Panc1 (cell line): ENCODE measurements at regions not wholly inside any gene's neighbourhood (a gene's known extent, or its start where the extent isn't known, plus 50 kb on each side); places are given as distances from the start of the nearest gene placed in this dataset.

Experiments
- ATAC-seq: fragments of 200-7000 bp; cut with Tn5 transposase; 2 replicates; pipeline ENCODE4 v1.9.1; 2020; ENCODE audit warnings: mild to moderate bottlenecking, moderate library complexity
- BruUV-seq: library from RNA; stranded (reverse); fragments of 400-500 nt; replicated peaks from 2 replicates; lab custom pipeline; 2021; lab: Mats Ljungman, UMichigan
- CTCF ChIA-PET: fragments of 300-600 bp; sonication (Branson Sonifier 250); formaldehyde crosslinking; loops from one replicate; lab custom pipeline; 2022; ENCODE audit warnings: antibody characterized with exemption; lab: Charles Lee
- POLR2A ChIA-PET: fragments of 300-600 bp; sonication (Branson Sonifier 250); formaldehyde crosslinking; loops from one replicate; lab custom pipeline; 2022; ENCODE audit warnings: antibody characterized with exemption; lab: Charles Lee
- DNase-seq: peaks from one replicate; pipeline ENCODE4 v3.0.0-alpha.2; 2010; ENCODE audit warnings: low read depth, low spot score
- H3K27ac ChIP-seq: 2 replicates; pipeline ENCODE4 v1.5.1; 2011; ENCODE audit warnings: mild to moderate bottlenecking, low read length, inconsistent platforms
- H3K27me3 ChIP-seq: fragments of 200-500 bp; sonication (Bioruptor generic); 2 replicates; pipeline ENCODE4 v1.6.0; 2014; ENCODE audit warnings: low read length, inconsistent platforms; ENCODE audit not compliant: control insufficient read depth, insufficient read depth
- H3K36me3 ChIP-seq: fragments of 200-500 bp; sonication (Bioruptor generic); 2 replicates; pipeline ENCODE4 v1.5.1; 2014; ENCODE audit warnings: inconsistent platforms, mild to moderate bottlenecking, low read length, moderate library complexity; ENCODE audit not compliant: control insufficient read depth, insufficient read depth
- H3K4me1 ChIP-seq: 2 replicates; pipeline ENCODE4 v1.5.1; 2011; ENCODE audit warnings: inconsistent platforms, mild to moderate bottlenecking, low read length, moderate library complexity; ENCODE audit not compliant: control insufficient read depth, insufficient read depth
- H3K4me3 ChIP-seq, 2 experiments: 2 replicates each; pipeline ENCODE4 v1.5.1; 2011 to 2012; ENCODE audit warnings: low read depth in 2 of 2, low read length in 2 of 2, mild to moderate bottlenecking in 2 of 2, inconsistent platforms in 1 of 2, moderate library complexity in 1 of 2
- H3K9me3 ChIP-seq: fragments of 200-500 bp; sonication (Bioruptor generic); 2 replicates; pipeline ENCODE4 v1.5.1; 2014; ENCODE audit warnings: low read depth, mild to moderate bottlenecking, inconsistent platforms, low read length, moderate library complexity; ENCODE audit not compliant: control insufficient read depth, insufficient read depth
- POLR2AphosphoS5 ChIP-seq: IDR thresholded peaks from 2 replicates; pipeline ENCODE4 v1.6.1; 2012; ENCODE audit warnings: mild to moderate bottlenecking, low read depth, low read length, moderate library complexity
- REST ChIP-seq, 2 experiments: IDR thresholded peaks; 2 replicates each; pipeline ENCODE4 v1.6.1; 2011 to 2012; ENCODE audit warnings: low read depth in 2 of 2, control low read depth in 1 of 2, low read length in 1 of 2, mild to moderate bottlenecking in 1 of 2, moderate library complexity in 1 of 2; ENCODE audit not compliant: insufficient read depth in 1 of 2
- SIN3A ChIP-seq: IDR thresholded peaks from 2 replicates; pipeline ENCODE4 v1.6.1; 2012; ENCODE audit warnings: low read depth, mild to moderate bottlenecking, low read length, moderate library complexity, borderline replicate concordance; ENCODE audit not compliant: insufficient read depth
- TCF7L2 ChIP-seq: IDR thresholded peaks from 2 replicates; pipeline ENCODE4 v1.6.1; 2011; ENCODE audit warnings: mild to moderate bottlenecking, low read depth, low read length, inconsistent platforms
- in situ Hi-C: cut with HindIII; loops from 2 replicates; pipeline ENCODE4 v1.10.0; 2016; ENCODE audit warnings: low sequenced_read_pairs, low pct_unique_long_range_greater_than_20kb
- intact Hi-C: fragments of 100-400 bp; cut with micrococcal nuclease; formaldehyde crosslinking; loops from one replicate; pipeline ENCODE4 v1.10.0; 2022; ENCODE audit not compliant: unreplicated experiment
- TF ChIP-seq, protein P1 (sequence below): fragments of 450-650 bp; IDR thresholded peaks from 2 replicates; pipeline ENCODE4 v1.5.1; 2017; ENCODE audit warnings: mild to moderate bottlenecking

DNA sequence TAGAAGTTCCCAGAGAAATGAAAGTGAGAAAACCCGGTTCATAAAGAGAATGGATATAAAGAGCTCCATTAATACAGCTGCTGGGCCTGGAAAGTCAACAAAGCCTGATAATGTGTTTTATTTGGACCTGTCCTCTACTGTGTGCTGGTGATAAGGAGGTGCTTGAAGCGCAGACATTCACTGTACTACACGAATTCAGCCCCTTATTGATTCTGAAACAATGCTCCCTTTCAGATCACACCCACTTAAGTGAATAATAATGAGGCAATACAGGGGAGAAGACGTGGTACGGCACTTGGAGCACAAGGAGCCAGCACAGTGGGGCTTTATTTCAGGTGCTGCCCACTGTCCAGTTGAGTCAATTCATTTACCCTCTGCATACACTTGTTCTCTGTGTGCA is 260.8 kb downstream of the FGFR2 start:
- CTCF ChIA-PET = no interaction called here
- Histone ChIP-seq H3K27me3 (no peaks in the 10 kb centered on the region), H3K4me1 (no peaks in the 10 kb centered on the region), H3K36me3 (no peaks in the 10 kb centered on the region), H3K4me3 (no peak overlapping the region), H3K9me3 (no peaks in the 10 kb centered on the region), H3K27ac (no peak overlapping the region)
- BruUV-seq = no TSS peak
- POLR2A ChIA-PET = interaction anchor here (0.6 kb wide), 1 partner anchor 1297 kb away, joined by 5 read pairs; no protein-coding TSS in a partner anchor
- in situ Hi-C loops = no loop called here
- intact Hi-C loops = no loop called here
- no peak for TF ChIP-seq SIN3A
- no peak for TF ChIP-seq TCF7L2
- TF ChIP-seq, protein P1, sequence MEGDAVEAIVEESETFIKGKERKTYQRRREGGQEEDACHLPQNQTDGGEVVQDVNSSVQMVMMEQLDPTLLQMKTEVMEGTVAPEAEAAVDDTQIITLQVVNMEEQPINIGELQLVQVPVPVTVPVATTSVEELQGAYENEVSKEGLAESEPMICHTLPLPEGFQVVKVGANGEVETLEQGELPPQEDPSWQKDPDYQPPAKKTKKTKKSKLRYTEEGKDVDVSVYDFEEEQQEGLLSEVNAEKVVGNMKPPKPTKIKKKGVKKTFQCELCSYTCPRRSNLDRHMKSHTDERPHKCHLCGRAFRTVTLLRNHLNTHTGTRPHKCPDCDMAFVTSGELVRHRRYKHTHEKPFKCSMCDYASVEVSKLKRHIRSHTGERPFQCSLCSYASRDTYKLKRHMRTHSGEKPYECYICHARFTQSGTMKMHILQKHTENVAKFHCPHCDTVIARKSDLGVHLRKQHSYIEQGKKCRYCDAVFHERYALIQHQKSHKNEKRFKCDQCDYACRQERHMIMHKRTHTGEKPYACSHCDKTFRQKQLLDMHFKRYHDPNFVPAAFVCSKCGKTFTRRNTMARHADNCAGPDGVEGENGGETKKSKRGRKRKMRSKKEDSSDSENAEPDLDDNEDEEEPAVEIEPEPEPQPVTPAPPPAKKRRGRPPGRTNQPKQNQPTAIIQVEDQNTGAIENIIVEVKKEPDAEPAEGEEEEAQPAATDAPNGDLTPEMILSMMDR = no peak
- no peak for TF ChIP-seq REST (IDR thresholded peaks at IDR 0.05; ENCODE audit: insufficient read depth in 1 of 2, low read depth in 2 of 2, low read length in 1 of 2)
- TF ChIP-seq POLR2AphosphoS5 = no peak
- ATAC-seq (no peak), DNase-seq (no peak)

DNA sequence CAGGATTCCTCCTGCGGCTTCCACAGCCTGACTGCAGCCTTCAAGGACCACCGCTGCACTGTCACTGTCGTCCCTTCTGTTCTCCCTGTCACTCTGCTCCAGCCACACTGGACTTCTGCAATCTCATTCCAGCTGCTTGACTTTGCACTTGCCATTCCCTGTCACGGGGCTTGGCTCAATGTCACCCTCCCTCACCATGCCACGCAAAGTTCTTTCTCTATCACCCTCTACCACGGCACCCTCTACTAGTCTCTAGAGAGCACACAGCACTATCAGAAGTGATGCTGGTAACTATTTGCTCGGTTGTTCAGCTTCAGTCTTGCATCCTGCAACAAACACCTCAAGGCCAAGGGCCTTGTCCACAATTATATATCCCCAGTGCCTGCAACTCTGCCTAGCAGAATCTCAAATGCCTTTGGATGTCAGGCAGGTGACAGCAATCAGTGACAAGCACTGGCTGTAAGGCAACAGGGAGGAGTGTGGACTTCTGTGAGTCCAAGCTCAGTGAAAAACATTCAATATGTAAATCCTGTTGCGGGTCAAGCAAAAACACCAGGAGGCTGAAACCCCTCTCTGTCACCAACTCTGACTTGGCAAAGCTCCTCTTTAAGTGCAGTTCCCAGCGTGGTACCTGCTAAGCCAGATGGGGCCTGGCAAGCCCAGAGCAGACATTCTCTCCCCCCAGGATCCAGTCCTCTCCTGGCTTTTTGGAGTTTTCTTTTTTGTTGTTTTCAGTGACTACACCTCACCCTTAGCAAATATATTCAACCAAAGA is 259.9 kb downstream of the FGFR2 start:
- no peaks in the 10 kb centered on the region for H3K9me3 ChIP-seq
- BruUV-seq = no TSS peak
- no peaks in the 10 kb centered on the region for H3K36me3 ChIP-seq
- CTCF ChIA-PET = no interaction called here
- DNase-seq = no peak
- H3K4me1 ChIP-seq = no peaks in the 10 kb centered on the region
- no peak for ATAC-seq
- intact Hi-C loops (no loop called here), in situ Hi-C loops (no loop called here)
- TF ChIP-seq POLR2AphosphoS5 (no peak), REST (IDR thresholded peaks at IDR 0.05; ENCODE audit: insufficient read depth in 1 of 2, low read depth in 2 of 2, low read length in 1 of 2) (no peak), TCF7L2 (no peak), SIN3A (no peak)
- TF ChIP-seq, protein P1 = no peak
- H3K27me3 ChIP-seq = no peaks in the 10 kb centered on the region
- no peak overlapping the region for H3K27ac ChIP-seq
- POLR2A ChIA-PET = no interaction called here
- H3K4me3 ChIP-seq = no peak overlapping the region
